ENCODE measurements at regions not wholly inside any gene's neighbourhood (a gene's known extent, or its start where the extent isn't known, plus 50 kb on each side); places are given as distances from the start of the nearest gene placed in this dataset.

GRCh38 chr10:114762811-114763210, 58.8 kb upstream of the FHIP2A start:
- Mint-ChIP-seq H3K4me1 (peaks cover 10% of the 10 kb centered on the region), H3K4me3 (no peak overlapping the region), H3K27me3 (ENCODE audit: low read depth) (peaks cover 8% of the 10 kb centered on the region), H3K27ac (no peak overlapping the region), H3K9me3 (no peaks in the 10 kb centered on the region), H3K36me3 (no peaks in the 10 kb centered on the region)
- ATAC-seq (no peak), DNase-seq (ENCODE audit: low spot score) (no peak)
- TF ChIP-seq AFF4 (CRISPR knock-in tag; IDR thresholded peaks at IDR 0.05; ENCODE audit: borderline replicate concordance) (no peak), NFE2L1 (CRISPR knock-in tag; IDR thresholded peaks at IDR 0.05) (no peak), ZNF396 (CRISPR knock-in tag; IDR thresholded peaks at IDR 0.05; ENCODE audit: borderline replicate concordance) (no peak), IRF2 (CRISPR knock-in tag; IDR thresholded peaks at IDR 0.05; ENCODE audit: borderline replicate concordance, low read depth) (no peak), NR1H2 (CRISPR knock-in tag; IDR thresholded peaks at IDR 0.05) (no peak), ZNF423 (CRISPR knock-in tag; IDR thresholded peaks at IDR 0.05) (no peak), GRHL2 (CRISPR knock-in tag; IDR thresholded peaks at IDR 0.05; ENCODE audit: insufficient replicate concordance, severe bottlenecking) (no peak), ZNF219 (CRISPR knock-in tag; IDR thresholded peaks at IDR 0.05; ENCODE audit: borderline replicate concordance) (no peak), SMAD3 (CRISPR knock-in tag; IDR thresholded peaks at IDR 0.05; ENCODE audit: borderline replicate concordance) (no peak), ZNF532 (CRISPR knock-in tag; IDR thresholded peaks at IDR 0.05; ENCODE audit: borderline replicate concordance) (no peak), ATF2 (CRISPR knock-in tag; IDR thresholded peaks at IDR 0.05; ENCODE audit: borderline replicate concordance, low read depth) (no peak), ELF4 (CRISPR knock-in tag; IDR thresholded peaks at IDR 0.05; ENCODE audit: low read depth) (no peak), MYBL2 (CRISPR knock-in tag; IDR thresholded peaks at IDR 0.05) (no peak), ESRRA (CRISPR knock-in tag; IDR thresholded peaks at IDR 0.05; ENCODE audit: borderline replicate concordance) (no peak), USF2 (CRISPR knock-in tag; IDR thresholded peaks at IDR 0.05) (no peak)
- ChIA-PET POLR2A (no interaction called here), CTCF (no interaction called here)

- no peak for ATAC-seq
- no peaks in the 10 kb centered on the region for H3K36me3 Mint-ChIP-seq
- no peaks in the 10 kb centered on the region for H3K9me3 Mint-ChIP-seq
- H3K4me1 Mint-ChIP-seq, result peaks cover 10% of the 10 kb centered on the region
- TF ChIP-seq ATF1 (CRISPR knock-in tag; IDR thresholded peaks at IDR 0.05) (no peak), ZNF232 (CRISPR knock-in tag; IDR thresholded peaks at IDR 0.05) (no peak), AFF4 (CRISPR knock-in tag; IDR thresholded peaks at IDR 0.05; ENCODE audit: borderline replicate concordance) (no peak), E2F5 (CRISPR knock-in tag; IDR thresholded peaks at IDR 0.05) (no peak)
- POLR2A ChIA-PET, result no interaction called here
- DNase-seq (ENCODE audit: low spot score), result no peak
- CTCF ChIA-PET, result interaction anchor here (1.3 kb wide), 1 partner anchor 69 kb away, joined by 3 read pairs; no protein-coding TSS in a partner anchor
- no peak overlapping the region for H3K27ac Mint-ChIP-seq
- peaks cover 21% of the 10 kb centered on the region for H3K27me3 Mint-ChIP-seq (ENCODE audit: low read depth)
- no peak overlapping the region for H3K4me3 Mint-ChIP-seq
Measured at GRCh38 chr10:114764656-114765055, 56.9 kb upstream of the FHIP2A start.

Measured in WTC11 (cell line).